H1 (cell line): ENCODE measurements at regions not wholly inside any gene's neighbourhood (a gene's known extent, or its start where the extent isn't known, plus 50 kb on each side); places are given as distances from the start of the nearest gene placed in this dataset.
"Not testable (repeated sequence)": the region's sequence is repeated elsewhere in the genome, so short reads cannot be mapped to it uniquely, and the experiment has no call there.

Source experiments
- CTCF ChIA-PET: fragments of 300-600 bp; sonication (Branson Sonifier 250); formaldehyde crosslinking; loops from one replicate; lab custom pipeline; 2021; ENCODE audit not compliant: partially characterized antibody; lab: Charles Lee
- POLR2A ChIA-PET: fragments of 300-600 bp; sonication (Branson Sonifier 250); formaldehyde crosslinking; loops from one replicate; lab custom pipeline; 2021; ENCODE audit warnings: inconsistent platforms; ENCODE audit not compliant: partially characterized antibody; lab: Charles Lee
- DNase-seq, 2 experiments: peaks; one replicate each; pipeline versions ENCODE4 v3.0.0 to v3.0.0-alpha.2; 2010 to 2022; ENCODE audit warnings: low spot score in 2 of 2, low read depth in 1 of 2, mixed read lengths in 1 of 2
- FAIRE-seq: peaks from 2 replicates; lab custom pipeline; 2011; peaks lifted over from hg19 to GRCh38; lab: Jason Lieb, UNC
- H2AFZ ChIP-seq: 2 replicates; pipeline ENCODE4 v1.8.1; 2012; ENCODE audit warnings: low read length, inconsistent platforms
- H2AK5ac ChIP-seq: 2 replicates; pipeline ENCODE4 v1.6.1; 2013; ENCODE audit warnings: low read depth, low read length
- H2BK120ac ChIP-seq: replicated peaks from 2 replicates; pipeline ENCODE3; 2013; ENCODE audit warnings: low read depth, low read length, inconsistent platforms
- H2BK12ac ChIP-seq: 2 replicates; pipeline ENCODE4 v1.6.1; 2013; ENCODE audit warnings: low read depth, low read length
- H2BK15ac ChIP-seq: 2 replicates; pipeline ENCODE4 v1.6.1; 2013; ENCODE audit warnings: low read length
- H2BK20ac ChIP-seq: 2 replicates; pipeline ENCODE4 v1.6.1; 2013; ENCODE audit warnings: low read length
- H2BK5ac ChIP-seq: 2 replicates; pipeline ENCODE4 v1.6.1; 2013; ENCODE audit warnings: low read depth, low read length
- H3K14ac ChIP-seq: 2 replicates; pipeline ENCODE4 v1.6.1; 2013; ENCODE audit warnings: inconsistent platforms; ENCODE audit not compliant: insufficient read length
- H3K18ac ChIP-seq: 2 replicates; pipeline ENCODE4 v1.6.1; 2013; ENCODE audit warnings: low read length; ENCODE audit errors: extremely low read depth
- H3K23ac ChIP-seq: 2 replicates; pipeline ENCODE4 v1.6.1; 2013; ENCODE audit warnings: inconsistent platforms; ENCODE audit not compliant: insufficient read length
- H3K23me2 ChIP-seq: 2 replicates; pipeline ENCODE4 v1.6.1; 2013; ENCODE audit warnings: low read depth, low read length
- H3K27ac ChIP-seq: 2 replicates; pipeline ENCODE4 v1.6.1; 2011; ENCODE audit warnings: low read depth, low read length, inconsistent platforms
- H3K27me3 ChIP-seq, 4 experiments: replicated peaks in 1 of 4; 1 replicate in 1 of 4; 2 replicates in 3 of 4; pipeline versions ENCODE4 v1.6.1 to v1.8.1; 2011 to 2013; ENCODE audit warnings: low read length in 3 of 4, mild to moderate bottlenecking in 3 of 4, inconsistent platforms in 2 of 4, mixed read lengths in 2 of 4, moderate library complexity in 1 of 4; ENCODE audit not compliant: control insufficient read depth in 3 of 4, insufficient read depth in 3 of 4; ENCODE audit errors: extremely low read depth in 1 of 4
- H3K36me3 ChIP-seq, 4 experiments: 2 replicates each; pipeline versions ENCODE4 v1.6.1 to v1.8.1; 2011 to 2013; ENCODE audit warnings: mild to moderate bottlenecking in 4 of 4, low read length in 3 of 4, moderate library complexity in 2 of 4, control low read depth in 1 of 4, inconsistent platforms in 1 of 4; ENCODE audit not compliant: insufficient read depth in 4 of 4, control insufficient read depth in 2 of 4
- H3K4ac ChIP-seq: replicated peaks from 2 replicates; pipeline ENCODE3; 2013; ENCODE audit warnings: low read length, low read depth, mixed read lengths, inconsistent platforms; ENCODE audit not compliant: insufficient read length
- H3K4me1 ChIP-seq, 4 experiments: replicated peaks in 1 of 4; 1 replicate in 1 of 4; 2 replicates in 3 of 4; pipeline versions ENCODE4 v1.6.1 to v1.8.1; 2011 to 2013; ENCODE audit warnings: low read length in 3 of 4, inconsistent platforms in 2 of 4, mixed read lengths in 1 of 4; ENCODE audit not compliant: insufficient read depth in 4 of 4, control insufficient read depth in 3 of 4
- H3K4me2 ChIP-seq, 2 experiments: 2 replicates each; pipeline versions ENCODE4 v1.6.1 to v1.8.1; 2011 to 2013; ENCODE audit warnings: low read depth in 2 of 2, low read length in 2 of 2, control low read depth in 1 of 2, inconsistent platforms in 1 of 2, mild to moderate bottlenecking in 1 of 2; ENCODE audit not compliant: insufficient read depth in 1 of 2
- H3K4me3 ChIP-seq, 4 experiments: fragments of 200-600, 300-600 bp in 1 of 4; sonication (generic), shearing (Covaris generic), sonication (Bioruptor Twin) in 1 of 4; 2 replicates each; pipeline versions ENCODE4 v1.5.1 to v1.8.1; 2011 to 2016; ENCODE audit warnings: low read length in 4 of 4, low read depth in 3 of 4, control low read depth in 2 of 4, inconsistent platforms in 2 of 4, mild to moderate bottlenecking in 2 of 4, mixed read lengths in 1 of 4, moderate library complexity in 1 of 4; ENCODE audit not compliant: insufficient read depth in 2 of 4; ENCODE audit errors: extremely low read depth in 1 of 4
- H3K56ac ChIP-seq: replicated peaks from 2 replicates; pipeline ENCODE3; 2013; ENCODE audit warnings: low read depth, mild to moderate bottlenecking, mixed read lengths, low read length, inconsistent platforms; ENCODE audit not compliant: insufficient read length
- H3K79me1 ChIP-seq: 2 replicates; pipeline ENCODE4 v1.6.1; 2013; ENCODE audit warnings: low read depth, low read length, control low read depth
- H3K79me2 ChIP-seq, 2 experiments: 2 replicates each; pipeline versions ENCODE4 v1.6.1 to v1.8.1; 2012 to 2013; ENCODE audit warnings: low read length in 2 of 2, mild to moderate bottlenecking in 2 of 2, inconsistent platforms in 1 of 2; ENCODE audit not compliant: insufficient read depth in 2 of 2, control insufficient read depth in 1 of 2
- H3K9ac ChIP-seq, 4 experiments: replicated peaks in 1 of 4; 1 replicate in 1 of 4; 2 replicates in 3 of 4; pipeline versions ENCODE4 v1.6.1 to v1.8.1; 2011 to 2013; ENCODE audit warnings: low read depth in 3 of 4, low read length in 3 of 4, control low read depth in 2 of 4, mild to moderate bottlenecking in 2 of 4, moderate library complexity in 2 of 4, inconsistent platforms in 1 of 4; ENCODE audit errors: extremely low read depth in 1 of 4
- H3K9me3 ChIP-seq, 2 experiments: 2 replicates each; pipeline versions ENCODE4 v1.6.1 to v1.8.1; 2012 to 2013; ENCODE audit warnings: mild to moderate bottlenecking in 2 of 2, moderate library complexity in 2 of 2, control low read depth in 1 of 2, inconsistent platforms in 1 of 2, low read depth in 1 of 2, low read length in 1 of 2, mixed read lengths in 1 of 2; ENCODE audit not compliant: insufficient read depth in 2 of 2
- H4K20me1 ChIP-seq, 2 experiments: replicated peaks in 1 of 2; 2 replicates each; pipeline versions ENCODE3 to v1.8.1; 2011 to 2013; ENCODE audit warnings: inconsistent platforms in 2 of 2, low read length in 2 of 2, mild to moderate bottlenecking in 1 of 2; ENCODE audit not compliant: insufficient read depth in 2 of 2, control insufficient read depth in 1 of 2
- H4K5ac ChIP-seq: 2 replicates; pipeline ENCODE4 v1.6.1; 2013; ENCODE audit warnings: low read length, low read depth, mixed read lengths, inconsistent platforms; ENCODE audit not compliant: insufficient read length
- H4K8ac ChIP-seq: 2 replicates; pipeline ENCODE4 v1.8.0; 2013; ENCODE audit warnings: mild to moderate bottlenecking, moderate library complexity, low read length, inconsistent platforms; ENCODE audit not compliant: insufficient read depth; ENCODE audit errors: extremely low read depth
- H4K91ac ChIP-seq: replicated peaks from 2 replicates; pipeline ENCODE3; 2013; ENCODE audit warnings: low read length, mixed read lengths, inconsistent platforms; ENCODE audit not compliant: insufficient read length
- NRF1 ChIP-seq: IDR thresholded peaks from 2 replicates; pipeline ENCODE4 v1.6.1; 2011; ENCODE audit warnings: mild to moderate bottlenecking, low read depth, low read length, improper control_type of control experiment
- WGBS, 2 experiments: shearing (Covaris generic) in 1 of 2; methylation state at CpG; one replicate each; pipeline versions ENCODE4 v1.1.6 to v1.1.7; 2013 to 2015; ENCODE audit warnings: low lambda C conversion rate in 2 of 2, mixed read lengths in 2 of 2, inconsistent platforms in 1 of 2, low coverage in 1 of 2, missing lambda C conversion rate in 1 of 2; ENCODE audit not compliant: insufficient replicate concordance in 2 of 2, insufficient coverage in 1 of 2, insufficient read length in 1 of 2; ENCODE audit errors: extremely low coverage in 1 of 2, missing lambda C conversion rate in 1 of 2; 5-methylcytosine and 5-hydroxymethylcytosine counted together

GRCh38 chr2:181798022-181798421 is 93.5 kb upstream of the ITPRID2 start:
- Histone ChIP-seq H2AFZ (no peak overlapping the region), H2BK5ac (no peak overlapping the region), H3K36me3 (no peaks in the 10 kb centered on the region), H4K5ac (no peak overlapping the region), H4K91ac (no peak overlapping the region), H3K4ac (no peak overlapping the region), H3K79me2 (no peaks in the 10 kb centered on the region), H2BK15ac (no peak overlapping the region), H3K9me3 (no peaks in the 10 kb centered on the region; a peak in 1 of 4 replicates), H2AK5ac (no peak overlapping the region), H3K4me3 (no peak overlapping the region), H3K9ac (no peak overlapping the region), H3K14ac (no peak overlapping the region), H4K20me1 (no peaks in the 10 kb centered on the region), H3K18ac (no peak overlapping the region), H3K56ac (no peak overlapping the region), H3K27me3 (no peaks in the 10 kb centered on the region), H3K4me1 (no peaks in the 10 kb centered on the region), H3K4me2 (no peak overlapping the region), H3K23me2 (no peaks in the 10 kb centered on the region), H3K23ac (no peak overlapping the region), H2BK120ac (no peak overlapping the region), H3K27ac (no peak overlapping the region), H3K79me1 (no peaks in the 10 kb centered on the region), H4K8ac (no peak overlapping the region), H2BK20ac (no peak overlapping the region), H2BK12ac (no peak overlapping the region)
- FAIRE-seq (no peak), DNase-seq (no peak)
- CTCF ChIA-PET, result interaction anchor here (0.6 to 1.5 kb wide), 3 partner anchors 23 to 237 kb away, joined by 3 to 5 read pairs (median 3); no protein-coding TSS in a partner anchor
- POLR2A ChIA-PET, result interaction anchor here (1.2 kb wide), 1 partner anchor 12 kb away, joined by 3 read pairs; no protein-coding TSS in a partner anchor
- no peak for TF ChIP-seq NRF1
- 87% methylated on average over 2 of the region's 2 CpGs; no CpG with 5 or more reads in 1 of the 2 experiments for WGBS, 2 experiments

GRCh38 chr2:181802300-181802699 is 89.2 kb upstream of the ITPRID2 start:
- H3K27ac ChIP-seq, H3K4me1 ChIP-seq, H3K14ac ChIP-seq, H3K4ac ChIP-seq, H3K23ac ChIP-seq, H2AK5ac ChIP-seq, H4K8ac ChIP-seq, H2BK12ac ChIP-seq, H2BK20ac ChIP-seq, H3K23me2 ChIP-seq, H2AFZ ChIP-seq, H2BK15ac ChIP-seq, POLR2A ChIA-PET, H3K18ac ChIP-seq, H3K4me3 ChIP-seq, H3K79me1 ChIP-seq, H2BK5ac ChIP-seq, H3K9ac ChIP-seq, FAIRE-seq, DNase-seq, H4K20me1 ChIP-seq, H3K36me3 ChIP-seq, H2BK120ac ChIP-seq, H3K27me3 ChIP-seq, H3K79me2 ChIP-seq, H4K91ac ChIP-seq, H3K4me2 ChIP-seq, H3K9me3 ChIP-seq, H3K56ac ChIP-seq, H4K5ac ChIP-seq: not testable (repeated sequence)
- CTCF ChIA-PET, result interaction anchor here (1.1 kb wide), 1 partner anchor 74 kb away, joined by 3 read pairs; no protein-coding TSS in a partner anchor
- 81% methylated on average over 1 of the region's 1 CpG; no CpG with 5 or more reads in 1 of the 2 experiments for WGBS, 2 experiments
